ENCODE measurements at regions not wholly inside any gene's neighbourhood (a gene's known extent, or its start where the extent isn't known, plus 50 kb on each side); places are given as distances from the start of the nearest gene placed in this dataset.
"Not testable (repeated sequence)": the region's sequence is repeated elsewhere in the genome, so short reads cannot be mapped to it uniquely, and the experiment has no call there.

- H3K27ac ChIP-seq; intact Hi-C loops (cut with DNase I); H3K36me3 ChIP-seq; H3K4me1 ChIP-seq; H3K27me3 ChIP-seq; H3K9me3 ChIP-seq; H3K4me3 ChIP-seq; H3K9ac ChIP-seq (ENCODE audit: low read depth in 2 of 2, low read length in 2 of 2); DNase-seq: not testable (repeated sequence)
These were observed 457.1 kb upstream of the ZNG1F start for GRCh38 chr9:41646246-41646645.

- H3K9me3 ChIP-seq; intact Hi-C loops (cut with DNase I); H3K27ac ChIP-seq; DNase-seq; H3K27me3 ChIP-seq; H3K4me1 ChIP-seq; H3K36me3 ChIP-seq: not testable (repeated sequence)
- peak overlapping the region; percentile 26 for H3K4me3 ChIP-seq
- peak overlapping the region in 1 of 2 donors; percentile 56 for H3K9ac ChIP-seq (ENCODE audit: low read depth in 2 of 2, low read length in 2 of 2)
These were observed 454.6 kb upstream of the ZNG1F start for GRCh38 chr9:41643571-41644279.

- intact Hi-C loops (cut with DNase I); H3K4me3 ChIP-seq; H3K36me3 ChIP-seq; H3K27me3 ChIP-seq; H3K9me3 ChIP-seq; DNase-seq; H3K4me1 ChIP-seq; H3K27ac ChIP-seq; H3K9ac ChIP-seq (ENCODE audit: low read depth in 2 of 2, low read length in 2 of 2): not testable (repeated sequence)
These were observed 444.6 kb upstream of the ZNG1F start for GRCh38 chr9:41633726-41634125.

GRCh38 chr9:41623666-41624065 is 434.5 kb upstream of the ZNG1F start:
- H3K4me1 ChIP-seq; DNase-seq; intact Hi-C loops (cut with DNase I); H3K36me3 ChIP-seq; H3K27me3 ChIP-seq; H3K9me3 ChIP-seq; H3K27ac ChIP-seq; H3K9ac ChIP-seq (ENCODE audit: low read depth in 2 of 2, low read length in 2 of 2); H3K4me3 ChIP-seq: not testable (repeated sequence)

GRCh38 chr9:41619254-41619653 is 430.1 kb upstream of the ZNG1F start:
- DNase-seq; H3K27ac ChIP-seq; H3K9ac ChIP-seq (ENCODE audit: low read depth in 2 of 2, low read length in 2 of 2); H3K9me3 ChIP-seq; H3K27me3 ChIP-seq; intact Hi-C loops (cut with DNase I); H3K4me1 ChIP-seq; H3K36me3 ChIP-seq; H3K4me3 ChIP-seq: not testable (repeated sequence)

- H3K9me3 ChIP-seq; H3K36me3 ChIP-seq; H3K4me3 ChIP-seq; H3K4me1 ChIP-seq; H3K27me3 ChIP-seq; H3K9ac ChIP-seq (ENCODE audit: low read depth in 2 of 2, low read length in 2 of 2); intact Hi-C loops (cut with DNase I); DNase-seq; H3K27ac ChIP-seq: not testable (repeated sequence)
These were observed 417.9 kb upstream of the ZNG1F start for GRCh38 chr9:41606961-41607547.

GRCh38 chr9:41565572-41565971 is 376.5 kb upstream of the ZNG1F start:
- intact Hi-C loops (cut with DNase I); H3K27me3 ChIP-seq; H3K9me3 ChIP-seq; H3K4me1 ChIP-seq; DNase-seq; H3K4me3 ChIP-seq; H3K36me3 ChIP-seq; H3K9ac ChIP-seq (ENCODE audit: low read depth in 2 of 2, low read length in 2 of 2); H3K27ac ChIP-seq: not testable (repeated sequence)
